Neuron (in vitro differentiated cells): ENCODE measurements at regions not wholly inside any gene's neighbourhood (a gene's known extent, or its start where the extent isn't known, plus 50 kb on each side); places are given as distances from the start of the nearest gene placed in this dataset.
"Not testable (repeated sequence)": the region's sequence is repeated elsewhere in the genome, so short reads cannot be mapped to it uniquely, and the experiment has no call there.

ENCODE experiments used
- H2AFZ ChIP-seq: one replicate; pipeline ENCODE4 v1.6.1; 2013; ENCODE audit warnings: low read depth, mild to moderate bottlenecking, inconsistent platforms, low read length, moderate library complexity
- H3K27me3 ChIP-seq: one replicate; pipeline ENCODE4 v1.6.1; 2013; ENCODE audit warnings: low read length; ENCODE audit not compliant: insufficient read depth
- H3K36me3 ChIP-seq: one replicate; pipeline ENCODE4 v1.6.1; 2013; ENCODE audit warnings: low read length; ENCODE audit not compliant: insufficient read depth
- H3K4me1 ChIP-seq: one replicate; pipeline ENCODE4 v1.6.1; 2013; ENCODE audit warnings: low read length; ENCODE audit not compliant: insufficient read depth
- H3K4me3 ChIP-seq: 2 replicates; pipeline ENCODE4 v1.5.1; 2013; ENCODE audit warnings: mild to moderate bottlenecking, low read length, moderate library complexity
- H3K9me3 ChIP-seq: one replicate; pipeline ENCODE4 v1.6.1; 2013; ENCODE audit warnings: low read length

DNA sequence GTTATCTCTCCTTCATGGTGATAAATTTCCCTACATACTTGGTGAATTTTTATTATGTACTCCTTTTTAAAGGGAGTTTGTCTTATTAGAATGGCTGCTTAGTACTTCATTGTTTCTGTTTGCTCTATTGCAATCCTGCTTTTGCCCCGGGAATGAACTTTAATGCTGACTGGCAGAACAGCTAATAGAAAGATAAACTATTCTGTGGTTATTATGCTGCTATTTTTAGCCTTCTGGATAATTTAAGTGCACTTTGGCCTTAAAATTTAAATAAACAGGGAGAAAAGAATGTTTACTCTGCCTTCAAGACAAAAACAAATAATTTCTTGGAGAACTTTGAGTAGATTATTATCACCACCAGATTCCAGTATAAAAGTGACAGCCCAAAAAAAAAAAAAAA, 413.8 kb upstream of the CCDC54 start:
- H3K4me3 ChIP-seq = no peak overlapping the region
- no peaks in the 10 kb centered on the region for H3K9me3 ChIP-seq
- H2AFZ ChIP-seq = no peak overlapping the region
- no peaks in the 10 kb centered on the region for H3K36me3 ChIP-seq
- H3K4me1 ChIP-seq = peaks cover 23% of the 10 kb centered on the region
- H3K27me3 ChIP-seq = no peaks in the 10 kb centered on the region

GRCh38 chr3:106965307-106965706, 411.9 kb upstream of the CCDC54 start:
- Histone ChIP-seq H3K4me1 (peaks cover 23% of the 10 kb centered on the region), H3K4me3 (no peak overlapping the region), H3K27me3 (no peaks in the 10 kb centered on the region)

GRCh38 chr3:106969596-106969995, 407.6 kb upstream of the CCDC54 start:
- Histone ChIP-seq H3K27me3 (no peaks in the 10 kb centered on the region), H2AFZ (no peak overlapping the region), H3K36me3 (no peaks in the 10 kb centered on the region), H3K4me3 (no peak overlapping the region), H3K9me3 (no peaks in the 10 kb centered on the region), H3K4me1 (peaks cover 13% of the 10 kb centered on the region)

More at GRCh38 chr3:106965307-106965706, 411.9 kb upstream of the CCDC54 start:
- Histone ChIP-seq H2AFZ (peak overlapping the region; percentile 44), H3K9me3 (no peaks in the 10 kb centered on the region), H3K36me3 (no peaks in the 10 kb centered on the region)

DNA sequence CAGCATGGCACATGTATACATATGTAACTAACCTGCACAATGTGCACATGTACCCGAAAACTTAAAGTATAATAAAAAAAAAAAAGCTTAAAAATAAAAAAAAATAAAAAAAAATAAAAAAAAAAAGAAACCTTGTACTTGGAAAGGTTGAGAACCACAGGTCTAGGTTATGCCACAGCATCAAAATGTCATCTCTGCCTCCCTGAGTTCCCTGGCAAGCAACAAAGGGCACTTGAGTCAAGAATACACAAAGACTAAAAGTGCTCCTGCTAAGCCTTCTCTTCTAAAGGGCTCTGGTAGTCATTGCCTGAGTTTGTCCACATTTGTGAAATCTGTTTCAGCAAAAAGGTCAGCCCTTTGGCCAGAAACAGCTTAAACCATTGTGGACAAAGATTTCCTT, 395.8 kb upstream of the CCDC54 start:
- no peaks in the 10 kb centered on the region for H3K27me3 ChIP-seq
- no peaks in the 10 kb centered on the region for H3K4me1 ChIP-seq
- H3K4me3 ChIP-seq = no peak overlapping the region
- no peak overlapping the region for H2AFZ ChIP-seq
- no peaks in the 10 kb centered on the region for H3K9me3 ChIP-seq
- no peaks in the 10 kb centered on the region for H3K36me3 ChIP-seq

- Histone ChIP-seq H3K4me1 (no peaks in the 10 kb centered on the region), H3K36me3 (no peaks in the 10 kb centered on the region), H3K4me3 (no peak overlapping the region), H3K9me3 (no peaks in the 10 kb centered on the region), H2AFZ (no peak overlapping the region), H3K27me3 (no peaks in the 10 kb centered on the region)
These were observed 391.5 kb upstream of the CCDC54 start for GRCh38 chr3:106985721-106986120.

DNA sequence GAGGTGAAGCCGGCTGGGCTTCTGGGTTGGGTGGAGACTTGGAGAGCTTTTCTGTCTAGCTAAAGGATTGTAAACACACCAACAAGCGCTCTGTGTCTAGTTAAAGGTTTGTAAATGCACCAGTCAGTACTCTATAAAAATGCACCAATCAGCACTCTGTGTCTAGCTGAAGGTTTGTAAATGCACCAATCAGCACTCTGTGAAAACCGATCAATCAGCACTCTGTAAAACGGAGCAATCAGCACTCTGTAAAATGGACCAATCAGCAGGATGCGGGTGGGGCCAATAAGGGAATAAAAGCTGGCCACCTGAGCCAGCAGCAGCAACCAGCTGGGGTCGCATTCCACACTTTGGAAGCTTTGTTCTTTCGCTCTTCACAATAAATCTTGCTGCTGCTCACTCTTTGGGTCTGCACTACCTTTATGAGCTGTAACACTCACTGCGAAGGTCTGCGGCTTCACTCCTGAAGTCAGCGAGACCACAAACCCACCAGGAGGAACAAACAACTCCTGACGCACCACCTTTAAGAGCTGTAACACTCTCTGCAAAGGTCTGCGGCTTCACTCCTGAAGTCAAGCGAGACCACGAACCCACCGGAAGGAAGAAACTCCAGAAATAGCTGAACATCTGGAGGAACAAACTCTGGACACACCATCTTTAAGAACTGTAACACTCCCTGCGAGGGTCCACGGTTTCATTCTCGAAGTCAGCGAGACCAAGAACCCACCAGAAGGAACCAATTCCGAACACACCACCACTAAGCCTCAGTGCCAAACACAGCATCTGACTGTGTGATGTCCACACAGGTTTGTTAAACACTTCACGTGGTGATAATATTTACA, 378.2 kb upstream of the CCDC54 start:
- H3K9me3 ChIP-seq, H3K4me3 ChIP-seq: not testable (repeated sequence)

DNA sequence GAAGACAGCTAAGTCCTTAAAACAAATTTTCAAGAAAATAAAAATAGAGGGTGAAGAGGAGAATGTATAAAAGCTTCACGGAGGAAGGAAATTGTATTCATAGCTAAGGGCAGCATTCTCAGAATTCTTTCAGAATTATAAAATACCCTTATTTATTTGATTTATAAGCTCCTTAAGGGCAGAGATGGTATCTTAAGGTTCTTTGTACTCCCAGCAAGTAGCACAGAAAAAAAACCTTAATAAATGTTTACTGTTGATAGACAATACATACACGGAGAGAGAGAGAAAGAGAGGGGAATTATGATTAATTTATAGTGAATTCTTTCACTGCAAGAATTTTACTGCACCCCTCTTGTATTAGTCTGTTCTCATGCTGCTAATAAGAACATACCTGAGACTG, 375.6 kb upstream of the CCDC54 start:
- Histone ChIP-seq H3K9me3 (no peaks in the 10 kb centered on the region), H3K36me3 (no peaks in the 10 kb centered on the region), H2AFZ (no peak overlapping the region), H3K4me1 (no peaks in the 10 kb centered on the region), H3K27me3 (no peaks in the 10 kb centered on the region), H3K4me3 (no peak overlapping the region)

More for the DNA sequence above, 378.2 kb upstream of the CCDC54 start:
- H3K4me1 ChIP-seq, H3K36me3 ChIP-seq, H3K27me3 ChIP-seq, H2AFZ ChIP-seq: not testable (repeated sequence)

- H3K4me3 ChIP-seq, H3K27me3 ChIP-seq, H2AFZ ChIP-seq, H3K36me3 ChIP-seq, H3K9me3 ChIP-seq, H3K4me1 ChIP-seq: not testable (repeated sequence)
These were observed 371.9 kb upstream of the CCDC54 start for GRCh38 chr3:107005352-107005751.

DNA sequence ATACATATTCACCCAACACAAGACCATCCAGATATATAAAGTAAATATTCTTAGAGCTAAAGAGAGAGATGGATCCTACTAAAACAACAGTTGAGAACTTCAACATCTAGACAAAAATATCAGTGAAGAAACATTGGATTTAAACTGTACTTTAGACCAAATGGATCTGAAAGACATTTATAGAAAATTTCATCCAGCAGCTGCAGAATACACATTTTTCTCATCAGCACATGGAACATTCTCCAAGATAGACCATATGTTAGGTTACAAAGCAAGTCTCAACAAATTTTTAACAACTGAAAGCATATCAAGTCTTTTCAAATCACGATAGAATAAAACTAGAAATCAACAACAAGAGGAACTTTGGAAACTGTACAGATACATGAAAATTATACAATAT, 369.0 kb upstream of the CCDC54 start:
- H3K4me3 ChIP-seq = no peak overlapping the region
- H3K27me3 ChIP-seq = no peaks in the 10 kb centered on the region
- no peak overlapping the region for H2AFZ ChIP-seq
- H3K4me1 ChIP-seq = no peaks in the 10 kb centered on the region
- H3K36me3 ChIP-seq = no peaks in the 10 kb centered on the region
- no peaks in the 10 kb centered on the region for H3K9me3 ChIP-seq

- H3K36me3 ChIP-seq = no peaks in the 10 kb centered on the region
- no peaks in the 10 kb centered on the region for H3K4me1 ChIP-seq
- H3K9me3 ChIP-seq = no peaks in the 10 kb centered on the region
- no peak overlapping the region for H3K4me3 ChIP-seq
- H2AFZ ChIP-seq = no peak overlapping the region
- H3K27me3 ChIP-seq = no peaks in the 10 kb centered on the region
These were observed 363.6 kb upstream of the CCDC54 start for GRCh38 chr3:107013641-107014040.

DNA sequence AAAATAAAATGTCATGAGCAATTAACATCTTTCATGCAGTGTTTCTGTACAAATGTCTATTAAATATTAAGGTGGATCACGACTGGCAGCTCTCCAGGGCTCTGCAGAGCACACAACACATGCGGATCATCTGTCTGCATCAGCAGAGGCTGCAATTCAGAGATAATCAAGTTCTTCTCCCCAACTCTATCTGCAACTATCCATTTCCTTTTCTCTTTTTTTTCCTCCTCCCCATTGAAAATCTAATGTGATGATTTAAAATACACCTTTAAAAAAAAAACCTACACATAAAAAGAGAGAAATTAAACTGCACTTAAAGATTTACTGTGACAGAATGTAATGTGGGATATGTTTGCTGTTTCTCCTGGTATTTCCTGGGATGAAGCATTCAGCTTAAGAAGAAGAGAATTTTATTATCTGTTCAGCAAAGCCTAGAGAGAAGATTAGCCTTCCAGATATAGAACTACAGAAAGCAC, 352.6 kb upstream of the CCDC54 start:
- Histone ChIP-seq H3K4me1 (no peaks in the 10 kb centered on the region), H3K9me3 (no peaks in the 10 kb centered on the region), H3K4me3 (no peak overlapping the region), H2AFZ (no peak overlapping the region), H3K36me3 (no peaks in the 10 kb centered on the region), H3K27me3 (no peaks in the 10 kb centered on the region)

DNA sequence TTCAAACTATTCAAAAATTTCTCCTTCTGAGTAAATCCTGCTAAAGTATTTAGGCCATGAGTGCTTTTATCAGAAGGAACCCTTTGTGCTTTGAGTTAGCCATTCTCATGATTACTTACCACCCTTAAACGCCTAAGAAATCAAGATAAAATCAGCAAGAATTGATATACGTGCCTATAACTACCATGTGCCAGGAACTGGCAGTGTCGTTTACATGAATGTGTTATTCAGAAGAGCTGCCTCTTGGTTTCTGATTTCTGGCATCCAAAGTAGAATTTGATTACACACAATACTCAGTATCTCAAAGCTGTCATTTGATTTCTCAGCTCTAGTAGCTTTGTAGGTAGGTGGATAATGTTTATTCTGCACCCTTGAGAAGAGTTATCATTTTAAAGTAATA, 351.3 kb upstream of the CCDC54 start:
- Histone ChIP-seq H3K4me1 (no peaks in the 10 kb centered on the region), H3K27me3 (no peaks in the 10 kb centered on the region), H3K4me3 (no peak overlapping the region)

GRCh38 chr3:107028086-107028485, 349.2 kb upstream of the CCDC54 start:
- Histone ChIP-seq H3K36me3 (no peaks in the 10 kb centered on the region), H2AFZ (no peak overlapping the region), H3K27me3 (no peaks in the 10 kb centered on the region), H3K4me1 (no peaks in the 10 kb centered on the region), H3K4me3 (no peak overlapping the region), H3K9me3 (no peaks in the 10 kb centered on the region)

More for the DNA sequence above, 351.3 kb upstream of the CCDC54 start:
- Histone ChIP-seq H3K36me3 (no peaks in the 10 kb centered on the region), H3K9me3 (no peaks in the 10 kb centered on the region), H2AFZ (no peak overlapping the region)

- Histone ChIP-seq H3K4me1 (no peaks in the 10 kb centered on the region), H2AFZ (no peak overlapping the region), H3K4me3 (no peak overlapping the region)
These were observed 348.6 kb upstream of the CCDC54 start for GRCh38 chr3:107028626-107029025.

More at GRCh38 chr3:107028626-107029025, 348.6 kb upstream of the CCDC54 start:
- H3K36me3 ChIP-seq = no peaks in the 10 kb centered on the region
- H3K9me3 ChIP-seq = no peaks in the 10 kb centered on the region
- H3K27me3 ChIP-seq = no peaks in the 10 kb centered on the region
